HepG2 (cell line): ENCODE measurements at regions not wholly inside any gene's neighbourhood (a gene's known extent, or its start where the extent isn't known, plus 50 kb on each side); places are given as distances from the start of the nearest gene placed in this dataset.
A peak's percentile ranks its signal among the peaks of the same experiment; 100 is the strongest.

Experiments used
- ATAC-seq: fragments of 200-7000 bp; cut with Tn5 transposase; 3 replicates; pipeline ENCODE4 v1.9.1; 2020; ENCODE audit warnings: mild to moderate bottlenecking, moderate library complexity
- BruUV-seq: library from RNA; stranded (reverse); fragments of 400-500 nt; replicated peaks from 2 replicates; lab custom pipeline; 2021; lab: Mats Ljungman, UMichigan
- CTCF ChIA-PET: fragments of 300-600 bp; formaldehyde crosslinking; extraction: SDS; loops from one replicate; lab custom pipeline; 2021; ENCODE audit warnings: low total read pairs, inconsistent platforms, low intra/inter-chr PET ratio; lab: Yijun Ruan, JAX
- POLR2A ChIA-PET: fragments of 350-600 bp; sonication (Branson Sonifier 250); formaldehyde crosslinking; loops from one replicate; lab custom pipeline; 2020; ENCODE audit warnings: antibody characterized with exemption, inconsistent platforms; lab: Yijun Ruan, JAX
- DNase-seq: peaks from one replicate; pipeline ENCODE4 v3.0.0-alpha.2; 2015; ENCODE audit warnings: low spot score
- FAIRE-seq: peaks from 3 replicates; lab custom pipeline; 2011; peaks lifted over from hg19 to GRCh38; lab: Jason Lieb, UNC
- H2AFZ ChIP-seq: one replicate; pipeline ENCODE4 v1.6.1; 2011; ENCODE audit warnings: low read length, inconsistent platforms
- H3K27ac ChIP-seq: fragments of 300-600 bp; 3 replicates; pipeline ENCODE4 v1.8.0; 2011; ENCODE audit warnings: mixed run types, mild to moderate bottlenecking, mixed read lengths, low read length, inconsistent platforms; ENCODE audit not compliant: insufficient read depth; ENCODE audit errors: extremely low read length
- H3K27me3 ChIP-seq, 2 experiments: fragments of 200-600 bp in 1 of 2; 2 replicates in 1 of 2; 3 replicates in 1 of 2; pipeline versions ENCODE4 v1.6.0 to v1.8.0; 2011; ENCODE audit warnings: low read length in 2 of 2, mild to moderate bottlenecking in 2 of 2, moderate library complexity in 2 of 2, inconsistent platforms in 1 of 2; ENCODE audit not compliant: insufficient read depth in 2 of 2, control insufficient read depth in 1 of 2
- H3K36me3 ChIP-seq, 2 experiments: fragments of 200-600 bp in 1 of 2; replicated peaks in 1 of 2; 2 replicates in 1 of 2; 3 replicates in 1 of 2; pipeline versions ENCODE4 v1.5.1 to v1.8.0; 2011; ENCODE audit warnings: low read length in 2 of 2, inconsistent platforms in 1 of 2; ENCODE audit not compliant: insufficient read depth in 2 of 2, control insufficient read depth in 1 of 2
- H3K4me1 ChIP-seq: 2 replicates; pipeline ENCODE4 v1.5.1; 2012; ENCODE audit warnings: low read length, inconsistent platforms; ENCODE audit not compliant: insufficient read depth
- H3K4me2 ChIP-seq: 2 replicates; pipeline ENCODE4 v1.6.0; 2011; ENCODE audit warnings: low read depth, low read length, inconsistent platforms
- H3K4me3 ChIP-seq, 3 experiments: fragments of 200-600 bp in 1 of 3; sonication (generic), shearing (Covaris generic) in 1 of 3; replicated peaks in 1 of 3; 2 replicates each; pipeline ENCODE4 v1.5.1; 2011 to 2016; ENCODE audit warnings: low read length in 3 of 3, inconsistent platforms in 2 of 3, low read depth in 2 of 3, mild to moderate bottlenecking in 2 of 3, control low read depth in 1 of 3, mixed read lengths in 1 of 3; ENCODE audit not compliant: insufficient read depth in 1 of 3
- H3K79me2 ChIP-seq: one replicate; pipeline ENCODE4 v1.6.1; 2011; ENCODE audit warnings: low read length, inconsistent platforms; ENCODE audit not compliant: insufficient read depth
- H3K9ac ChIP-seq: 2 replicates; pipeline ENCODE4 v1.6.0; 2011; ENCODE audit warnings: mild to moderate bottlenecking, low read depth, low read length, inconsistent platforms; ENCODE audit not compliant: insufficient read depth
- H3K9me3 ChIP-seq: 2 replicates; pipeline ENCODE4 v1.5.1; 2012; ENCODE audit warnings: mild to moderate bottlenecking, low read length
- H4K20me1 ChIP-seq: 2 replicates; pipeline ENCODE4 v1.6.0; 2011; ENCODE audit warnings: inconsistent platforms, mild to moderate bottlenecking, low read length, moderate library complexity; ENCODE audit not compliant: insufficient read depth
- GABPB1 ChIP-seq: IDR thresholded peaks from 2 replicates; pipeline ENCODE4 v1.6.1; 2016; ENCODE audit warnings: mild to moderate bottlenecking, missing genetic modification reagents, moderate library complexity, missing compliant biosample characterization
- HOXA7 ChIP-seq: sonication (generic); formaldehyde crosslinking; IDR thresholded peaks from 2 replicates; pipeline ENCODE4 v1.8.1; 2022; ENCODE audit warnings: mild to moderate bottlenecking, missing genetic modification reagents, moderate library complexity
- JDP2 ChIP-seq: sonication (generic); formaldehyde crosslinking; IDR thresholded peaks from 2 replicates; pipeline ENCODE4 v1.8.1; 2022; ENCODE audit warnings: missing genetic modification reagents, borderline replicate concordance
- MAFF ChIP-seq: IDR thresholded peaks from 2 replicates; pipeline ENCODE4 v1.6.1; 2011; ENCODE audit warnings: low read depth, low read length, improper control_type of control experiment
- MAFK ChIP-seq, 2 experiments: IDR thresholded peaks in 1 of 2; conservative IDR thresholded peaks in 1 of 2; 2 replicates each; pipeline ENCODE4 v1.6.1; 2011; ENCODE audit warnings: improper control_type of control experiment in 2 of 2, low read length in 2 of 2
- MLLT10 ChIP-seq: sonication (generic); formaldehyde crosslinking; IDR thresholded peaks from 2 replicates; pipeline ENCODE4 v1.4.0; 2020; ENCODE audit warnings: missing genetic modification reagents
- NRL ChIP-seq: sonication (generic); formaldehyde crosslinking; IDR thresholded peaks from 2 replicates; pipeline ENCODE4 v1.5.0; 2020; ENCODE audit warnings: missing genetic modification reagents, mild to moderate bottlenecking, moderate library complexity, borderline replicate concordance
- SP140L ChIP-seq: sonication (generic); formaldehyde crosslinking; IDR thresholded peaks from 2 replicates; pipeline ENCODE4 v1.4.0; 2020; ENCODE audit warnings: missing genetic modification reagents, borderline replicate concordance
- TBX2 ChIP-seq: sonication (generic); formaldehyde crosslinking; IDR thresholded peaks from 2 replicates; pipeline ENCODE4 v1.5.0; 2020; ENCODE audit warnings: missing genetic modification reagents, mild to moderate bottlenecking, borderline replicate concordance
- ZNF12 ChIP-seq: sonication (generic); formaldehyde crosslinking; IDR thresholded peaks from 2 replicates; pipeline ENCODE4 v1.5.0; 2020; ENCODE audit warnings: missing genetic modification reagents
- ZNF20 ChIP-seq: sonication (generic); formaldehyde crosslinking; IDR thresholded peaks from 2 replicates; pipeline ENCODE4 v1.4.0; 2020; ENCODE audit warnings: mild to moderate bottlenecking, moderate library complexity, missing genetic modification reagents
- ZNF484 ChIP-seq: sonication (generic); formaldehyde crosslinking; IDR thresholded peaks from 2 replicates; pipeline ENCODE4 v1.5.1; 2020; ENCODE audit warnings: mild to moderate bottlenecking, low read depth, missing genetic modification reagents, borderline replicate concordance
- ZNF777 ChIP-seq: sonication (generic); formaldehyde crosslinking; IDR thresholded peaks from 2 replicates; pipeline ENCODE4 v1.4.0; 2020; ENCODE audit warnings: missing genetic modification reagents
- WGBS: methylation state at CpG from one replicate; pipeline ENCODE4 v1.1.6; 2017; ENCODE audit warnings: low lambda C conversion rate; 5-methylcytosine and 5-hydroxymethylcytosine counted together
- in situ Hi-C: cut with HindIII; loops from 2 replicates; pipeline ENCODE4 v1.10.0; 2017; ENCODE audit warnings: low pct_unique_long_range_greater_than_20kb; ENCODE audit not compliant: extremely low pct_ligation_motif_present
- intact Hi-C: fragments of 100-400 bp; cut with micrococcal nuclease; formaldehyde crosslinking; loops from one replicate; pipeline ENCODE4 v1.10.0; 2022; ENCODE audit not compliant: unreplicated experiment
- TF ChIP-seq, protein P1 (sequence below): sonication (generic); formaldehyde crosslinking; IDR thresholded peaks from 2 replicates; pipeline ENCODE4 v1.5.0; 2020; ENCODE audit warnings: mild to moderate bottlenecking, missing genetic modification reagents, borderline replicate concordance
- TF ChIP-seq, protein P2 (sequence below): sonication (generic); formaldehyde crosslinking; IDR thresholded peaks from 2 replicates; pipeline ENCODE4 v1.4.0; 2020; ENCODE audit warnings: missing genetic modification reagents, borderline replicate concordance
- TF ChIP-seq, protein P3 (sequence below): sonication (generic); formaldehyde crosslinking; IDR thresholded peaks from 2 replicates; pipeline ENCODE4 v1.4.0; 2020; ENCODE audit warnings: low read depth, mild to moderate bottlenecking, missing genetic modification reagents

DNA sequence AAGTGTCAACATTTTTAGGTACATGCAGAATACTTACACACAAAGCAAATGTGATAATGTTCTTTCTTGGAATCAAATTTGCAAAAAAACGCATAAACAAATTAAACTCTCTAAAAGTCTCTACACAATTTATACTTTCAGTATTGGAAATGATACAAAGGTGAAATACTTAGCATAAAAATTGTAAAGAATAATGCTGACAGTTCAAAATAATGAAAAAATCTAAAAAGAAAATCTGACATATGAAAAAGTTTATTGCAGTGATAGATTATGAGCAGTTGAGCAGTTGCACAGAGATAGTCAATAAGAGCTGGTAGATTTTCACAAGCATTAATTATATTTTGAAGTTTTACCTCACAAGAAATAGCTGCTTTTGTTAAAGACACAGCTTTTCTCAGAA, 1176.4 kb upstream of the EYS start:
- H2AFZ ChIP-seq = no peak overlapping the region
- CTCF ChIA-PET = no interaction called here
- TF ChIP-seq ZNF777 (CRISPR knock-in tag) (no peak), MAFF (peak; percentile 84), MAFK (conservative IDR thresholded peaks at IDR 0.05 in 1 of 2, IDR thresholded peaks at IDR 0.05 in 1 of 2; ENCODE audit: low read length in 2 of 2) (peak; percentile 78 to 91)
- TF ChIP-seq, all 625 proteins: peak for 2
- no peak for DNase-seq
- FAIRE-seq = no peak
- Histone ChIP-seq H4K20me1 (no peaks in the 10 kb centered on the region), H3K4me1 (no peaks in the 10 kb centered on the region), H3K79me2 (no peaks in the 10 kb centered on the region), H3K27ac (no peak overlapping the region), H3K9ac (no peak overlapping the region), H3K36me3 (no peaks in the 10 kb centered on the region), H3K4me2 (no peak overlapping the region), H3K9me3 (peaks cover 46% of the 10 kb centered on the region), H3K27me3 (no peaks in the 10 kb centered on the region), H3K4me3 (no peak overlapping the region)
- intact Hi-C loops (no loop called here), in situ Hi-C loops (no loop called here)
- no TSS peak for BruUV-seq
- 0% methylated on average over 1 of the region's 1 CpG for WGBS
- ATAC-seq = no peak
- POLR2A ChIA-PET = no interaction called here

DNA sequence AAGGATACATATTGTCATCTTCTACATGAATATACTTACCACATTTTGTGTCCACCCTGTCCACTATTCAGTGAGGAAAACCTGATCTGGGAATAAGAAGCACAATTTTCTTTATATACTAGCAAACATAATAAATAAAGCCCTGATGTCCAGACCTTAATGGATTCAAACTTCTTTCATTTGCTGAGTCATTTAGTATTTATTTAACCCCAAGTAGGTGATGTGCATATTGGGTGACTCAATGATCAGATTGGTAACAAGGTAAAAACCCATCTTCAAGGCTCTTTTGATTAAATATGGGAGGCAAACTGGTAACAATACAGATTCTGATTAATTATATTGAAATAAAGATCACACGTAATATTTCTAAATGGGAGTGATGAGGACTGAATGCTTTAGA, 1159.8 kb upstream of the EYS start:
- Histone ChIP-seq H4K20me1 (no peaks in the 10 kb centered on the region), H3K9me3 (no peaks in the 10 kb centered on the region; the same call in 1 of the 2 replicates), H3K36me3 (no peaks in the 10 kb centered on the region), H3K27me3 (no peaks in the 10 kb centered on the region), H2AFZ (no peak overlapping the region), H3K79me2 (no peaks in the 10 kb centered on the region), H3K4me2 (no peak overlapping the region), H3K4me3 (no peak overlapping the region), H3K9ac (no peak overlapping the region), H3K27ac (no peak overlapping the region), H3K4me1 (no peaks in the 10 kb centered on the region)
- no peak for DNase-seq
- 28% methylated on average over 1 of the region's 1 CpG for WGBS
- ATAC-seq = no peak
- intact Hi-C loops = no loop called here
- ChIA-PET POLR2A (no interaction called here), CTCF (no interaction called here)
- FAIRE-seq = no peak
- in situ Hi-C loops = no loop called here
- no TSS peak for BruUV-seq
- TF ChIP-seq NRL (CRISPR knock-in tag) (no peak), ZNF20 (no peak), ZNF484 (no peak), HOXA7 (no peak), MLLT10 (no peak), ZNF12 (CRISPR knock-in tag) (no peak), SP140L (CRISPR knock-in tag) (no peak), JDP2 (no peak), GABPB1 (CRISPR knock-in tag) (no peak), TBX2 (CRISPR knock-in tag) (no peak)
- TF ChIP-seq, protein P1, sequence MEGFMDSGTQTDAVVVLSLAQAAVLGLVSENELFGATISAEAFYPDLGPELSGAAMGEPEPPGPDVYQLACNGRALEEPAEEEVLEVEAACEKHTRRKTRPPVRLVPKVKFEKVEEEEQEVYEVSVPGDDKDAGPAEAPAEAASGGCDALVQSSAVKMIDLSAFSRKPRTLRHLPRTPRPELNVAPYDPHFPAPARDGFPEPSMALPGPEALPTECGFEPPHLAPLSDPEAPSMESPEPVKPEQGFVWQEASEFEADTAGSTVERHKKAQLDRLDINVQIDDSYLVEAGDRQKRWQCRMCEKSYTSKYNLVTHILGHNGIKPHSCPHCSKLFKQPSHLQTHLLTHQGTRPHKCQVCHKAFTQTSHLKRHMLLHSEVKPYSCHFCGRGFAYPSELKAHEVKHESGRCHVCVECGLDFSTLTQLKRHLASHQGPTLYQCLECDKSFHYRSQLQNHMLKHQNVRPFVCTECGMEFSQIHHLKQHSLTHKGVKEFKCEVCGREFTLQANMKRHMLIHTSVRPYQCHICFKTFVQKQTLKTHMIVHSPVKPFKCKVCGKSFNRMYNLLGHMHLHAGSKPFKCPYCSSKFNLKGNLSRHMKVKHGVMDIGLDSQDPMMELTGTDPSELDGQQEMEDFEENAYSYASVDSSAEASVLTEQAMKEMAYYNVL (CRISPR knock-in tag) = no peak
- TF ChIP-seq, protein P2, sequence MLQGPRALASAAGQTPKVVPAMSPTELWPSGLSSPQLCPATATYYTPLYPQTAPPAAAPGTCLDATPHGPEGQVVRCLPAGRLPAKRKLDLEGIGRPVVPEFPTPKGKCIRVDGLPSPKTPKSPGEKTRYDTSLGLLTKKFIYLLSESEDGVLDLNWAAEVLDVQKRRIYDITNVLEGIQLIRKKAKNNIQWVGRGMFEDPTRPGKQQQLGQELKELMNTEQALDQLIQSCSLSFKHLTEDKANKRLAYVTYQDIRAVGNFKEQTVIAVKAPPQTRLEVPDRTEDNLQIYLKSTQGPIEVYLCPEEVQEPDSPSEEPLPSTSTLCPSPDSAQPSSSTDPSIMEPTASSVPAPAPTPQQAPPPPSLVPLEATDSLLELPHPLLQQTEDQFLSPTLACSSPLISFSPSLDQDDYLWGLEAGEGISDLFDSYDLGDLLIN (CRISPR knock-in tag) = no peak
- TF ChIP-seq, protein P3, sequence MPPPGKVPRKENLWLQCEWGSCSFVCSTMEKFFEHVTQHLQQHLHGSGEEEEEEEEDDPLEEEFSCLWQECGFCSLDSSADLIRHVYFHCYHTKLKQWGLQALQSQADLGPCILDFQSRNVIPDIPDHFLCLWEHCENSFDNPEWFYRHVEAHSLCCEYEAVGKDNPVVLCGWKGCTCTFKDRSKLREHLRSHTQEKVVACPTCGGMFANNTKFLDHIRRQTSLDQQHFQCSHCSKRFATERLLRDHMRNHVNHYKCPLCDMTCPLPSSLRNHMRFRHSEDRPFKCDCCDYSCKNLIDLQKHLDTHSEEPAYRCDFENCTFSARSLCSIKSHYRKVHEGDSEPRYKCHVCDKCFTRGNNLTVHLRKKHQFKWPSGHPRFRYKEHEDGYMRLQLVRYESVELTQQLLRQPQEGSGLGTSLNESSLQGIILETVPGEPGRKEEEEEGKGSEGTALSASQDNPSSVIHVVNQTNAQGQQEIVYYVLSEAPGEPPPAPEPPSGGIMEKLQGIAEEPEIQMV (CRISPR knock-in tag) = no peak
